Adrenal gland (tissue), 9 donors: ENCODE measurements at regions not wholly inside any gene's neighbourhood (a gene's known extent, or its start where the extent isn't known, plus 50 kb on each side); places are given as distances from the start of the nearest gene placed in this dataset.

ENCODE experiments used
- DNase-seq, 7 donors: peaks; one replicate each; pipeline ENCODE4 v3.0.0-alpha.2; 2019 to 2020
- H3K27ac ChIP-seq, 5 donors: fragments of 200-600 bp; sonication (generic) in 4 of 5; 1 replicate in 3 of 5; 2 replicates in 2 of 5; pipeline versions ENCODE4 v1.5.1 to v1.8.0; 2016 to 2020; ENCODE audit warnings: mild to moderate bottlenecking in 1 of 5
- H3K27me3 ChIP-seq: fragments of 200-600 bp; 2 replicates; pipeline ENCODE4 v1.8.0; 2021
- H3K36me3 ChIP-seq, 2 donors: fragments of 200-600 bp; replicated peaks in 1 of 2; 1 replicate in 1 of 2; 2 replicates in 1 of 2; pipeline versions ENCODE4 v1.5.1 to v1.8.0; 2018 to 2022
- H3K4me1 ChIP-seq, 2 donors: fragments of 200-600 bp; replicated peaks in 1 of 2; 1 replicate in 1 of 2; 2 replicates in 1 of 2; pipeline versions ENCODE4 v1.5.1 to v1.8.0; 2018 to 2021
- H3K4me3 ChIP-seq, 4 donors: fragments of 200-600 bp; sonication (generic) in 3 of 4; one replicate each; pipeline ENCODE4 v1.5.1; 2016 to 2018
- H3K9me3 ChIP-seq, 3 donors: fragments of 200-600 bp; sonication (generic) in 1 of 3; replicated peaks in 1 of 3; 1 replicate in 2 of 3; 2 replicates in 1 of 3; pipeline versions ENCODE4 v1.5.1 to v1.8.0; 2016 to 2021
- POLR2A ChIP-seq, 2 donors: fragments of 450-650 bp; IDR thresholded peaks; one replicate each; pipeline ENCODE4 v1.6.1; 2017; ENCODE audit warnings: antibody characterized with exemption in 2 of 2, mild to moderate bottlenecking in 2 of 2, moderate library complexity in 1 of 2
- WGBS, 4 donors: extraction: QIAGEN DNeasy Blood & Tissue Kit in 2 of 4; methylation state at CpG; one replicate each; pipeline versions ENCODE4 v1.1.5 to v1.1.7; 2013 to 2017; 5-methylcytosine and 5-hydroxymethylcytosine counted together
- intact Hi-C, 2 donors: fragments of 100-400 bp; cut with DNase I; formaldehyde crosslinking; loops; one replicate each; pipeline versions ENCODE4 v1.14.1 to v1.15.0; 2022 to 2023
- TF ChIP-seq, protein P1 (sequence below), 6 experiments: fragments of 450-650 bp in 4 of 6; fragments of 200-600 bp in 2 of 6; sonication (generic) in 1 of 6; IDR thresholded peaks; 1 replicate in 5 of 6; 2 replicates in 1 of 6; pipeline versions ENCODE4 v1.5.1 to v1.8.0; 2016 to 2021; ENCODE audit warnings: antibody characterized with exemption in 6 of 6, mild to moderate bottlenecking in 2 of 6, moderate library complexity in 1 of 6
- donor health status: healthy with polysubstance abuse.
- donor health status: Bipolar disorder and iron deficiency.
- donor health status: DM: yes; HTN: yes; CAD: no.
- donor health status: DM: no; HTN: no; CAD: no.
- donor health status: DM: no; HTN: no; CAD: no.

DNA sequence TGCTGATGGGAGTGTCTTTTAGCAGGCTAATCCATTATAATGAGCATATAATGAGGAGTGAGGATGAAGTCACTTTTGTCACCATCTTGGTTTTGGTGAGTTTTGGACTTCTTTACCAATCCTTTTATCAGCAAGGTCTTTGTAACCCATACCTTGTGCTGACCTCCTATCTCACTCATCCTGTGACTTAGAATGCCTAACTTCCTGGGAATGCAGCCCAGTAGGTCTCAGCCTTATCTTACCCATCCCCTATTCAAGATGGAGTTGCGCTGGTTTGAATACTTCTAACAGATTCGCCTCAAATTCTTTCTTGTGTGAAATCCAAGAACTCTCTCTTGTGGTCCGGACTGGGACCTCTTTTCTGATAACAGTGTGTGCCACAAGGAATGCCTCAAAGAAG, 253.1 kb upstream of the CACNA2D1 start:
- no peak for TF ChIP-seq POLR2A (IDR thresholded peaks at IDR 0.05)
- TF ChIP-seq, protein P1, sequence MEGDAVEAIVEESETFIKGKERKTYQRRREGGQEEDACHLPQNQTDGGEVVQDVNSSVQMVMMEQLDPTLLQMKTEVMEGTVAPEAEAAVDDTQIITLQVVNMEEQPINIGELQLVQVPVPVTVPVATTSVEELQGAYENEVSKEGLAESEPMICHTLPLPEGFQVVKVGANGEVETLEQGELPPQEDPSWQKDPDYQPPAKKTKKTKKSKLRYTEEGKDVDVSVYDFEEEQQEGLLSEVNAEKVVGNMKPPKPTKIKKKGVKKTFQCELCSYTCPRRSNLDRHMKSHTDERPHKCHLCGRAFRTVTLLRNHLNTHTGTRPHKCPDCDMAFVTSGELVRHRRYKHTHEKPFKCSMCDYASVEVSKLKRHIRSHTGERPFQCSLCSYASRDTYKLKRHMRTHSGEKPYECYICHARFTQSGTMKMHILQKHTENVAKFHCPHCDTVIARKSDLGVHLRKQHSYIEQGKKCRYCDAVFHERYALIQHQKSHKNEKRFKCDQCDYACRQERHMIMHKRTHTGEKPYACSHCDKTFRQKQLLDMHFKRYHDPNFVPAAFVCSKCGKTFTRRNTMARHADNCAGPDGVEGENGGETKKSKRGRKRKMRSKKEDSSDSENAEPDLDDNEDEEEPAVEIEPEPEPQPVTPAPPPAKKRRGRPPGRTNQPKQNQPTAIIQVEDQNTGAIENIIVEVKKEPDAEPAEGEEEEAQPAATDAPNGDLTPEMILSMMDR (IDR thresholded peaks at IDR 0.05): no peak
- intact Hi-C loops: no loop called here
- no peaks in the 10 kb centered on the region for H3K4me1 ChIP-seq

DNA sequence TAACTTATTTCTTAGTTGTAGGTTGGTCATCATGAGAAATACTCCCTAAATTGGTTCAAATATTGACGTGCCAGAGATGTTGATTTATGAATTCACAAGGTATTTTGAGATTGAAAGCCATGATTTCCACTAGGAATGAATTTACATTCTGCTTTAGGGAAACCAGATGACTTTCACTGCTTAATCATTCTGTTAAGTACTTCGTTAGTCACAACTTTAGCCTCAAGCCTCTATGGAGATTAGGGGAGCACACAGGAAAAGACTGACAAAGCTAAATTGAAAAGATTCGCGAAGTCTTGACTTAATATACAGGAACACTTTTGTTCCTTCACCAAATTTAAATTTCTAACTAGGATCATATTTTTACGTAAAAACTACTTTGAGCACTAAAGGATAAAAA, 250.4 kb upstream of the CACNA2D1 start:
- no peaks in the 10 kb centered on the region for H3K9me3 ChIP-seq
- intact Hi-C loops: no loop called here
- no peak overlapping the region for H3K4me3 ChIP-seq
- no peak overlapping the region for H3K27ac ChIP-seq
- H3K36me3 ChIP-seq: no peaks in the 10 kb centered on the region
- 78 to 84% (median 82%) methylated on average over 5 of the region's 5 CpGs for WGBS, 4 donors
- TF ChIP-seq, protein P1 (IDR thresholded peaks at IDR 0.05): no peak
- TF ChIP-seq POLR2A (IDR thresholded peaks at IDR 0.05): no peak
- H3K27me3 ChIP-seq: no peaks in the 10 kb centered on the region
- DNase-seq: no peak
- no peaks in the 10 kb centered on the region for H3K4me1 ChIP-seq

More for the DNA sequence above, 253.1 kb upstream of the CACNA2D1 start:
- Histone ChIP-seq H3K4me3 (no peak overlapping the region), H3K27me3 (no peaks in the 10 kb centered on the region), H3K27ac (no peak overlapping the region), H3K9me3 (no peaks in the 10 kb centered on the region), H3K36me3 (no peaks in the 10 kb centered on the region)
- DNase-seq: no peak
- WGBS, 4 donors: 79 to 93% (median 88%) methylated on average over 3 of the region's 3 CpGs

DNA sequence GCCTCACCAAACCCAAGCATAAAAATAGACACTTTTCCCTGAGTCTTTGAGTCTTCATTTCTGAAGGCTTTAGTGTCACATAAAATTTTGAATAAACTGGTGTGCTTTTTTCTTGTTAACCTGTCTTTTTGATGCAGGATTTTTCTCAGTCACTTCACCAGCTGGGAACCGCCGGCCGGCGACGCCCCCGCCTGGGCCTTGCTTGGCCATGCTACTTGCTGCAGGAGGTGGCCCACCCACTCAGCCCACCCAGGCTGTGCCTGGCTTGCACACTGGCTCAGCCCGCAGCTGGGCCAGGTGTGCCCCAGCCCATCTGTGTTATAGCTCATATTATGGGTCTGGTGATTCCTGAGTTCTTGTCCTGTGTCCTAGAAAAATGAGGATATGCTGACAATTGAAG, 247.4 kb upstream of the CACNA2D1 start:
- H3K27ac ChIP-seq: no peak overlapping the region
- no peak for DNase-seq
- H3K4me3 ChIP-seq: no peak overlapping the region
- H3K27me3 ChIP-seq: no peaks in the 10 kb centered on the region
- 92 to 98% (median 95%) methylated on average over 7 of the region's 7 CpGs for WGBS, 4 donors
- intact Hi-C loops: no loop called here
- TF ChIP-seq, protein P1 (IDR thresholded peaks at IDR 0.05): no peak
- TF ChIP-seq POLR2A (IDR thresholded peaks at IDR 0.05): no peak
- no peaks in the 10 kb centered on the region for H3K9me3 ChIP-seq
- H3K4me1 ChIP-seq: no peaks in the 10 kb centered on the region
- no peaks in the 10 kb centered on the region for H3K36me3 ChIP-seq

DNA sequence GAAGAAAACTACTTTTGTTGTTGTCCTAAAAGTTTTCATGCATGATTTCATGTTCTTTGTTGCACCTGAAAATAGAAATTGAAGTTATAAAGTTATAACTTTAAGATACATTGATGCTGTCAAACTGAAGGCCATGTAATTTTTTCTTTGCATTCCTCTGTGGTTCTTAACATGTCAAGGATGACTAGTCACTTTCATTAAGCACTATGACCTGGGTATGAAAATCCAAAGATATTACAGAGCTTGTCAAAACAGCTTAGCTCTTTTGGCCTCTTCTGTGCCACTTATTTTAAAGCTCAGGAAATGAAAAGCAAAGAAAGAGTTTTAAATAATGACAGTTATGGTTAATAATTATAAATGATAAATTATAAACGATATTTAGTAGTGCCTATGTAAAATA, 241.6 kb upstream of the CACNA2D1 start:
- no peak for DNase-seq
- no peaks in the 10 kb centered on the region for H3K4me1 ChIP-seq
- H3K9me3 ChIP-seq: no peaks in the 10 kb centered on the region
- intact Hi-C loops: no loop called here
- no peak overlapping the region for H3K27ac ChIP-seq
- H3K36me3 ChIP-seq: no peaks in the 10 kb centered on the region
- H3K4me3 ChIP-seq: no peak overlapping the region
- H3K27me3 ChIP-seq: no peaks in the 10 kb centered on the region
- TF ChIP-seq, protein P1 (IDR thresholded peaks at IDR 0.05): no peak
- TF ChIP-seq POLR2A (IDR thresholded peaks at IDR 0.05): no peak
- 56 to 77% (median 65%) methylated on average over 1 of the region's 1 CpG for WGBS, 4 donors
